GM21529 (cell line): ENCODE measurements at regions not wholly inside any gene's neighbourhood (a gene's known extent, or its start where the extent isn't known, plus 50 kb on each side); places are given as distances from the start of the nearest gene placed in this dataset.

Experiments used
- ATAC-seq: cut with Tn5 transposase; IDR thresholded peaks from one replicate; pipeline ENCODE4 v1.9.1; 2021; ENCODE audit not compliant: unreplicated experiment

GRCh38 chr18:67381608-67382150 lies 134.8 kb downstream of the DSEL start:
- no peak for ATAC-seq

GRCh38 chr18:67380867-67381266 lies 135.7 kb downstream of the DSEL start:
- no peak for ATAC-seq

GRCh38 chr18:67379981-67380380 lies 136.5 kb downstream of the DSEL start:
- no peak for ATAC-seq

GRCh38 chr18:67376372-67376771 lies 140.1 kb downstream of the DSEL start:
- ATAC-seq, result no peak

GRCh38 chr18:67373636-67374035 lies 142.9 kb downstream of the DSEL start:
- ATAC-seq, result no peak

GRCh38 chr18:67367540-67367939 lies 149.0 kb downstream of the DSEL start:
- no peak for ATAC-seq

- no peak for ATAC-seq
These were observed 152.8 kb downstream of the DSEL start for GRCh38 chr18:67363694-67364093.

GRCh38 chr18:67362906-67363305 lies 153.6 kb downstream of the DSEL start:
- no peak for ATAC-seq

GRCh38 chr18:67359873-67360838 lies 156.4 kb downstream of the DSEL start:
- peak; percentile 82 for ATAC-seq

GRCh38 chr18:67358947-67359346 lies 157.6 kb downstream of the DSEL start:
- ATAC-seq, result no peak

GRCh38 chr18:67354692-67355091 lies 161.8 kb downstream of the DSEL start:
- ATAC-seq, result no peak

GRCh38 chr18:67354091-67354490 lies 162.4 kb downstream of the DSEL start:
- no peak for ATAC-seq

- ATAC-seq, result no peak
These were observed 169.1 kb downstream of the DSEL start for GRCh38 chr18:67347438-67347837.

GRCh38 chr18:67342159-67342558 lies 174.4 kb downstream of the DSEL start:
- ATAC-seq, result no peak

GRCh38 chr18:67337696-67338095 lies 178.8 kb downstream of the DSEL start:
- no peak for ATAC-seq

GRCh38 chr18:67331857-67332256 lies 184.7 kb downstream of the DSEL start:
- no peak for ATAC-seq

- no peak for ATAC-seq
These were observed 197.4 kb downstream of the DSEL start for GRCh38 chr18:67319109-67319508.

- no peak for ATAC-seq
These were observed 197.9 kb downstream of the DSEL start for GRCh38 chr18:67318651-67319050.

GRCh38 chr18:67310826-67311225 lies 205.7 kb downstream of the DSEL start:
- ATAC-seq, result no peak

GRCh38 chr18:67308819-67309218 lies 207.7 kb downstream of the DSEL start:
- no peak for ATAC-seq

- no peak for ATAC-seq
These were observed 211.1 kb downstream of the DSEL start for GRCh38 chr18:67305466-67305865.

GRCh38 chr18:67302043-67302442 lies 214.5 kb downstream of the DSEL start:
- ATAC-seq, result no peak
